Body of pancreas (tissue), 4 donors: ENCODE measurements at regions not wholly inside any gene's neighbourhood (a gene's known extent, or its start where the extent isn't known, plus 50 kb on each side); places are given as distances from the start of the nearest gene placed in this dataset.

Experiments used
- CTCF ChIP-seq, 7 experiments: fragments of 450-650 bp in 4 of 7; fragments of 200-600 bp in 3 of 7; sonication (generic) in 3 of 7; IDR thresholded peaks; one replicate each; pipeline ENCODE4 v1.5.1; 2016 to 2019; ENCODE audit warnings: antibody characterized with exemption in 7 of 7
- POLR2A ChIP-seq, 3 donors: fragments of 450-650 bp; IDR thresholded peaks; one replicate each; pipeline ENCODE4 v1.6.1; 2016; ENCODE audit warnings: antibody characterized with exemption in 3 of 3, mild to moderate bottlenecking in 2 of 3

GRCh38 chr18:61736133-61736532 lies 156.7 kb downstream of the RNF152 start:
- TF ChIP-seq CTCF (IDR thresholded peaks at IDR 0.05): no peak
- TF ChIP-seq POLR2A (IDR thresholded peaks at IDR 0.05): no peak
